ENCODE measurements at regions not wholly inside any gene's neighbourhood (a gene's known extent, or its start where the extent isn't known, plus 50 kb on each side); places are given as distances from the start of the nearest gene placed in this dataset.

GRCh38 chr3:25899352-25900101, 109.6 kb downstream of the OXSM start:
- no peaks in the 10 kb centered on the region for H3K27me3 ChIP-seq (ENCODE audit: control insufficient read depth, extremely low read depth, insufficient read depth, low read length)
- H3K9me3 ChIP-seq (ENCODE audit: control insufficient read depth, low read depth, low read length), result no peaks in the 10 kb centered on the region
- no peak overlapping the region for H3K9ac ChIP-seq (ENCODE audit: control insufficient read depth, extremely low read depth, insufficient read depth, low read length)
- dilution Hi-C loops (cut with MboI; ENCODE audit: extremely low pct_ligation_motif_present, low sequenced_read_pairs), result no loop called here
- no peak overlapping the region for H3K4me2 ChIP-seq (ENCODE audit: control insufficient read depth, extremely low read depth, insufficient read depth, low read depth, low read length)
- FAIRE-seq, result no peak
- no peak for TF ChIP-seq EZH2 (IDR thresholded peaks at IDR 0.05; ENCODE audit: low read length)
- TF ChIP-seq CTCF (optimal IDR thresholded peaks at IDR 0.05 in 1 of 3, IDR thresholded peaks at IDR 0.05 in 1 of 3, conservative IDR thresholded peaks at IDR 0.05 in 1 of 3; ENCODE audit: extremely low read depth in 1 of 3, insufficient read depth in 2 of 3, low read length in 3 of 3), result no peak
- no peaks in the 10 kb centered on the region for H3K4me1 ChIP-seq (ENCODE audit: control insufficient read depth, extremely low read depth, insufficient read depth, low read length)
- H3K36me3 ChIP-seq (ENCODE audit: control insufficient read depth in 2 of 2, extremely low read depth in 1 of 2, insufficient read depth in 2 of 2, low read length in 2 of 2), result no peaks in the 10 kb centered on the region
- no peak overlapping the region for H3K4me3 ChIP-seq (ENCODE audit: control insufficient read depth in 2 of 3, extremely low read depth in 1 of 3, insufficient read depth in 2 of 3, low read depth in 1 of 3, low read length in 3 of 3)
- H3K27ac ChIP-seq (ENCODE audit: control insufficient read depth, insufficient read depth, low read length), result no peak overlapping the region
- no peaks in the 10 kb centered on the region for H4K20me1 ChIP-seq (ENCODE audit: control insufficient read depth, extremely low read depth, insufficient read depth, low read length)
- DNase-seq (ENCODE audit: low read depth, low spot score), result no peak
- H3K9me1 ChIP-seq (ENCODE audit: control insufficient read depth, extremely low read depth, insufficient read depth, low read length), result no peaks in the 10 kb centered on the region
- no peak overlapping the region for H2AFZ ChIP-seq (ENCODE audit: control insufficient read depth, low read length)
- no peaks in the 10 kb centered on the region for H3K79me2 ChIP-seq (ENCODE audit: control insufficient read depth, insufficient read depth, low read length)

DNA sequence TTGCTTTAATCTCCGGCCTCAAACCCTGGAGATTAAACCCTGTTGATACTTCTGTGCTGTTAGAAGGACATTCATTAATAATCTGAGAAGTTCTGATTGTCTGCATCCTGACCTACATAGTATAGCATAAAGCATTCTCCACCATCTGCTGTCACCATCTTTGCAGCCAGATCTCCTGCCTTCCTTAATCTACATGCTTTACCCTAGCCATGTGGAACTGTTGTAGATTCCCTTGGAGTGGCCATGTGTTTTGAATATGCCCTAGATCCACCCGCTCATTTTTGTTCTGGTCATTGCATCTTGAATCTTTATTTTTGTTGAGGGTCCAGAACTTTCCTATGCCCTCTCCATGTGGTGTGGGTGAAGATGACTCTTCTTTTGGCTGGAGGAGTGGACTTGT, 110.3 kb downstream of the OXSM start:
- dilution Hi-C loops (cut with MboI; ENCODE audit: extremely low pct_ligation_motif_present, low sequenced_read_pairs), result no loop called here

More for the DNA sequence above, 110.3 kb downstream of the OXSM start:
- Histone ChIP-seq H3K36me3 (ENCODE audit: control insufficient read depth in 2 of 2, extremely low read depth in 1 of 2, insufficient read depth in 2 of 2, low read length in 2 of 2) (no peaks in the 10 kb centered on the region), H3K27me3 (ENCODE audit: control insufficient read depth, extremely low read depth, insufficient read depth, low read length) (no peaks in the 10 kb centered on the region), H3K9me3 (ENCODE audit: control insufficient read depth, low read depth, low read length) (no peaks in the 10 kb centered on the region), H3K79me2 (ENCODE audit: control insufficient read depth, insufficient read depth, low read length) (no peaks in the 10 kb centered on the region), H3K4me2 (ENCODE audit: control insufficient read depth, extremely low read depth, insufficient read depth, low read depth, low read length) (no peak overlapping the region), H2AFZ (ENCODE audit: control insufficient read depth, low read length) (no peak overlapping the region), H3K9me1 (ENCODE audit: control insufficient read depth, extremely low read depth, insufficient read depth, low read length) (no peaks in the 10 kb centered on the region), H4K20me1 (ENCODE audit: control insufficient read depth, extremely low read depth, insufficient read depth, low read length) (no peaks in the 10 kb centered on the region), H3K4me1 (ENCODE audit: control insufficient read depth, extremely low read depth, insufficient read depth, low read length) (no peaks in the 10 kb centered on the region), H3K9ac (ENCODE audit: control insufficient read depth, extremely low read depth, insufficient read depth, low read length) (no peak overlapping the region), H3K4me3 (ENCODE audit: control insufficient read depth in 2 of 3, extremely low read depth in 1 of 3, insufficient read depth in 2 of 3, low read depth in 1 of 3, low read length in 3 of 3) (no peak overlapping the region), H3K27ac (ENCODE audit: control insufficient read depth, insufficient read depth, low read length) (no peak overlapping the region)
- DNase-seq (ENCODE audit: low read depth, low spot score), result no peak
- FAIRE-seq, result no peak
- TF ChIP-seq EZH2 (IDR thresholded peaks at IDR 0.05; ENCODE audit: low read length), result no peak
- TF ChIP-seq CTCF (optimal IDR thresholded peaks at IDR 0.05 in 1 of 3, IDR thresholded peaks at IDR 0.05 in 1 of 3, conservative IDR thresholded peaks at IDR 0.05 in 1 of 3; ENCODE audit: extremely low read depth in 1 of 3, insufficient read depth in 2 of 3, low read length in 3 of 3), result no peak

All from keratinocyte (primary cell).